H1 (cell line): ENCODE measurements at regions not wholly inside any gene's neighbourhood (a gene's known extent, or its start where the extent isn't known, plus 50 kb on each side); places are given as distances from the start of the nearest gene placed in this dataset.

Experiments used
- CTCF ChIA-PET: fragments of 300-600 bp; sonication (Branson Sonifier 250); formaldehyde crosslinking; loops from one replicate; lab custom pipeline; 2021; ENCODE audit not compliant: partially characterized antibody; lab: Charles Lee
- POLR2A ChIA-PET: fragments of 300-600 bp; sonication (Branson Sonifier 250); formaldehyde crosslinking; loops from one replicate; lab custom pipeline; 2021; ENCODE audit warnings: inconsistent platforms; ENCODE audit not compliant: partially characterized antibody; lab: Charles Lee
- DNase-seq, 2 experiments: peaks; one replicate each; pipeline versions ENCODE4 v3.0.0 to v3.0.0-alpha.2; 2010 to 2022; ENCODE audit warnings: low spot score in 2 of 2, low read depth in 1 of 2, mixed read lengths in 1 of 2
- FAIRE-seq: peaks from 2 replicates; lab custom pipeline; 2011; peaks lifted over from hg19 to GRCh38; lab: Jason Lieb, UNC
- H2AFZ ChIP-seq: 2 replicates; pipeline ENCODE4 v1.8.1; 2012; ENCODE audit warnings: low read length, inconsistent platforms
- H2AK5ac ChIP-seq: 2 replicates; pipeline ENCODE4 v1.6.1; 2013; ENCODE audit warnings: low read depth, low read length
- H2BK120ac ChIP-seq: replicated peaks from 2 replicates; pipeline ENCODE3; 2013; ENCODE audit warnings: low read depth, low read length, inconsistent platforms
- H2BK12ac ChIP-seq: 2 replicates; pipeline ENCODE4 v1.6.1; 2013; ENCODE audit warnings: low read depth, low read length
- H2BK15ac ChIP-seq: 2 replicates; pipeline ENCODE4 v1.6.1; 2013; ENCODE audit warnings: low read length
- H2BK20ac ChIP-seq: 2 replicates; pipeline ENCODE4 v1.6.1; 2013; ENCODE audit warnings: low read length
- H2BK5ac ChIP-seq: 2 replicates; pipeline ENCODE4 v1.6.1; 2013; ENCODE audit warnings: low read depth, low read length
- H3K14ac ChIP-seq: 2 replicates; pipeline ENCODE4 v1.6.1; 2013; ENCODE audit warnings: inconsistent platforms; ENCODE audit not compliant: insufficient read length
- H3K18ac ChIP-seq: 2 replicates; pipeline ENCODE4 v1.6.1; 2013; ENCODE audit warnings: low read length; ENCODE audit errors: extremely low read depth
- H3K23ac ChIP-seq: 2 replicates; pipeline ENCODE4 v1.6.1; 2013; ENCODE audit warnings: inconsistent platforms; ENCODE audit not compliant: insufficient read length
- H3K23me2 ChIP-seq: 2 replicates; pipeline ENCODE4 v1.6.1; 2013; ENCODE audit warnings: low read depth, low read length
- H3K27ac ChIP-seq: 2 replicates; pipeline ENCODE4 v1.6.1; 2011; ENCODE audit warnings: low read depth, low read length, inconsistent platforms
- H3K27me3 ChIP-seq, 4 experiments: replicated peaks in 1 of 4; 1 replicate in 1 of 4; 2 replicates in 3 of 4; pipeline versions ENCODE4 v1.6.1 to v1.8.1; 2011 to 2013; ENCODE audit warnings: low read length in 3 of 4, mild to moderate bottlenecking in 3 of 4, inconsistent platforms in 2 of 4, mixed read lengths in 2 of 4, moderate library complexity in 1 of 4; ENCODE audit not compliant: control insufficient read depth in 3 of 4, insufficient read depth in 3 of 4; ENCODE audit errors: extremely low read depth in 1 of 4
- H3K36me3 ChIP-seq, 4 experiments: 2 replicates each; pipeline versions ENCODE4 v1.6.1 to v1.8.1; 2011 to 2013; ENCODE audit warnings: mild to moderate bottlenecking in 4 of 4, low read length in 3 of 4, moderate library complexity in 2 of 4, control low read depth in 1 of 4, inconsistent platforms in 1 of 4; ENCODE audit not compliant: insufficient read depth in 4 of 4, control insufficient read depth in 2 of 4
- H3K4ac ChIP-seq: replicated peaks from 2 replicates; pipeline ENCODE3; 2013; ENCODE audit warnings: low read length, low read depth, mixed read lengths, inconsistent platforms; ENCODE audit not compliant: insufficient read length
- H3K4me1 ChIP-seq, 4 experiments: replicated peaks in 1 of 4; 1 replicate in 1 of 4; 2 replicates in 3 of 4; pipeline versions ENCODE4 v1.6.1 to v1.8.1; 2011 to 2013; ENCODE audit warnings: low read length in 3 of 4, inconsistent platforms in 2 of 4, mixed read lengths in 1 of 4; ENCODE audit not compliant: insufficient read depth in 4 of 4, control insufficient read depth in 3 of 4
- H3K4me2 ChIP-seq, 2 experiments: 2 replicates each; pipeline versions ENCODE4 v1.6.1 to v1.8.1; 2011 to 2013; ENCODE audit warnings: low read depth in 2 of 2, low read length in 2 of 2, control low read depth in 1 of 2, inconsistent platforms in 1 of 2, mild to moderate bottlenecking in 1 of 2; ENCODE audit not compliant: insufficient read depth in 1 of 2
- H3K4me3 ChIP-seq, 4 experiments: fragments of 200-600, 300-600 bp in 1 of 4; sonication (generic), shearing (Covaris generic), sonication (Bioruptor Twin) in 1 of 4; 2 replicates each; pipeline versions ENCODE4 v1.5.1 to v1.8.1; 2011 to 2016; ENCODE audit warnings: low read length in 4 of 4, low read depth in 3 of 4, control low read depth in 2 of 4, inconsistent platforms in 2 of 4, mild to moderate bottlenecking in 2 of 4, mixed read lengths in 1 of 4, moderate library complexity in 1 of 4; ENCODE audit not compliant: insufficient read depth in 2 of 4; ENCODE audit errors: extremely low read depth in 1 of 4
- H3K56ac ChIP-seq: replicated peaks from 2 replicates; pipeline ENCODE3; 2013; ENCODE audit warnings: low read depth, mild to moderate bottlenecking, mixed read lengths, low read length, inconsistent platforms; ENCODE audit not compliant: insufficient read length
- H3K79me1 ChIP-seq: 2 replicates; pipeline ENCODE4 v1.6.1; 2013; ENCODE audit warnings: low read depth, low read length, control low read depth
- H3K79me2 ChIP-seq, 2 experiments: 2 replicates each; pipeline versions ENCODE4 v1.6.1 to v1.8.1; 2012 to 2013; ENCODE audit warnings: low read length in 2 of 2, mild to moderate bottlenecking in 2 of 2, inconsistent platforms in 1 of 2; ENCODE audit not compliant: insufficient read depth in 2 of 2, control insufficient read depth in 1 of 2
- H3K9ac ChIP-seq, 4 experiments: replicated peaks in 1 of 4; 1 replicate in 1 of 4; 2 replicates in 3 of 4; pipeline versions ENCODE4 v1.6.1 to v1.8.1; 2011 to 2013; ENCODE audit warnings: low read depth in 3 of 4, low read length in 3 of 4, control low read depth in 2 of 4, mild to moderate bottlenecking in 2 of 4, moderate library complexity in 2 of 4, inconsistent platforms in 1 of 4; ENCODE audit errors: extremely low read depth in 1 of 4
- H3K9me3 ChIP-seq, 2 experiments: 2 replicates each; pipeline versions ENCODE4 v1.6.1 to v1.8.1; 2012 to 2013; ENCODE audit warnings: mild to moderate bottlenecking in 2 of 2, moderate library complexity in 2 of 2, control low read depth in 1 of 2, inconsistent platforms in 1 of 2, low read depth in 1 of 2, low read length in 1 of 2, mixed read lengths in 1 of 2; ENCODE audit not compliant: insufficient read depth in 2 of 2
- H4K20me1 ChIP-seq, 2 experiments: replicated peaks in 1 of 2; 2 replicates each; pipeline versions ENCODE3 to v1.8.1; 2011 to 2013; ENCODE audit warnings: inconsistent platforms in 2 of 2, low read length in 2 of 2, mild to moderate bottlenecking in 1 of 2; ENCODE audit not compliant: insufficient read depth in 2 of 2, control insufficient read depth in 1 of 2
- H4K5ac ChIP-seq: 2 replicates; pipeline ENCODE4 v1.6.1; 2013; ENCODE audit warnings: low read length, low read depth, mixed read lengths, inconsistent platforms; ENCODE audit not compliant: insufficient read length
- H4K8ac ChIP-seq: 2 replicates; pipeline ENCODE4 v1.8.0; 2013; ENCODE audit warnings: mild to moderate bottlenecking, moderate library complexity, low read length, inconsistent platforms; ENCODE audit not compliant: insufficient read depth; ENCODE audit errors: extremely low read depth
- H4K91ac ChIP-seq: replicated peaks from 2 replicates; pipeline ENCODE3; 2013; ENCODE audit warnings: low read length, mixed read lengths, inconsistent platforms; ENCODE audit not compliant: insufficient read length
- WGBS, 2 experiments: shearing (Covaris generic) in 1 of 2; methylation state at CpG; one replicate each; pipeline versions ENCODE4 v1.1.6 to v1.1.7; 2013 to 2015; ENCODE audit warnings: low lambda C conversion rate in 2 of 2, mixed read lengths in 2 of 2, inconsistent platforms in 1 of 2, low coverage in 1 of 2, missing lambda C conversion rate in 1 of 2; ENCODE audit not compliant: insufficient replicate concordance in 2 of 2, insufficient coverage in 1 of 2, insufficient read length in 1 of 2; ENCODE audit errors: extremely low coverage in 1 of 2, missing lambda C conversion rate in 1 of 2; 5-methylcytosine and 5-hydroxymethylcytosine counted together

- Histone ChIP-seq H3K9me3 (peaks cover 4 to 13% of the 10 kb centered on the region in 2 experiments; a peak in 3 of 4 replicates), H3K23me2 (no peaks in the 10 kb centered on the region), H2AK5ac (no peak overlapping the region), H3K4me2 (no peak overlapping the region), H3K79me1 (no peaks in the 10 kb centered on the region), H2BK15ac (no peak overlapping the region), H4K20me1 (no peaks in the 10 kb centered on the region), H3K14ac (no peak overlapping the region), H3K18ac (no peak overlapping the region), H2BK120ac (no peak overlapping the region), H2AFZ (no peak overlapping the region), H3K4me1 (peaks cover 0 to 2% (median under 1%) of the 10 kb centered on the region in 4 experiments; a peak in 4 of 7 replicates), H4K8ac (no peak overlapping the region), H3K79me2 (no peaks in the 10 kb centered on the region), H3K56ac (no peak overlapping the region), H3K4ac (no peak overlapping the region), H3K27me3 (no peaks in the 10 kb centered on the region), H4K5ac (no peak overlapping the region), H3K23ac (no peak overlapping the region), H2BK5ac (no peak overlapping the region), H2BK20ac (no peak overlapping the region), H3K27ac (no peak overlapping the region), H4K91ac (no peak overlapping the region), H3K36me3 (no peaks in the 10 kb centered on the region; a peak in 1 of 8 replicates), H2BK12ac (no peak overlapping the region), H3K4me3 (no peak overlapping the region), H3K9ac (no peak overlapping the region)
- ChIA-PET CTCF (interaction anchor here (1.2 to 5.5 kb wide), 2 partner anchors 14 to 18 kb away, joined by 4 to 39 read pairs; no protein-coding TSS in a partner anchor), POLR2A (no interaction called here)
- DNase-seq (no peak), FAIRE-seq (no peak)
- 73% methylated on average over 6 of the region's 6 CpGs; no CpG with 5 or more reads in 1 of the 2 experiments for WGBS, 2 experiments
Observed at GRCh38 chr10:31622978-31623377, 304.0 kb downstream of the ZEB1 start.
